ENCODE measurements at regions not wholly inside any gene's neighbourhood (a gene's known extent, or its start where the extent isn't known, plus 50 kb on each side); places are given as distances from the start of the nearest gene placed in this dataset.

DNA sequence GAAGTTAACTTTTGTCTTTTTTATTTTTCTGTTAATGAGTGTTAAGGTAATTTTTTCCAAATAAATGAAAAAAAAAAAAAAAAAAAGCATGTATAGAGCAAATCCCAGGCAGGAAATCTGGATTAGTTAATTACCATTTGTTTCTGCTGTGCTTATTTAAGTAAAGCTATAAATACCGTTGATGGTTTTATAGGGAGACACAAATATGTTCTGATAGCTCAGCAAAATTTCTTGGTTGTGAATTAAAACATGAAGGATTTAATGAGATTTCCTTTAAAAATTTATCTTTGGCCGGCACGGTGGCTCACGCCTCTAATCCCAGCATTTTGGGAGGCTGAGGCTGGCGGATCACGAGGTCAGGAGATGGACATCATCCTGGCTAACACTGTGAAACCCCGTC, 189.4 kb downstream of the CD109 start:
- Mint-ChIP-seq H3K27ac (no peak overlapping the region), H3K4me1 (ENCODE audit: low read depth) (no peaks in the 10 kb centered on the region), H3K4me3 (no peak overlapping the region), H3K9me3 (peaks cover 0 to 2% of the 10 kb centered on the region in 2 donors), H3K27me3 (ENCODE audit: low read depth) (no peaks in the 10 kb centered on the region), H3K36me3 (ENCODE audit: insufficient read depth in 2 of 2) (no peaks in the 10 kb centered on the region)
- ATAC-seq (replicated peaks in 1 of 2): no peak
- DNase-seq: no peak

DNA sequence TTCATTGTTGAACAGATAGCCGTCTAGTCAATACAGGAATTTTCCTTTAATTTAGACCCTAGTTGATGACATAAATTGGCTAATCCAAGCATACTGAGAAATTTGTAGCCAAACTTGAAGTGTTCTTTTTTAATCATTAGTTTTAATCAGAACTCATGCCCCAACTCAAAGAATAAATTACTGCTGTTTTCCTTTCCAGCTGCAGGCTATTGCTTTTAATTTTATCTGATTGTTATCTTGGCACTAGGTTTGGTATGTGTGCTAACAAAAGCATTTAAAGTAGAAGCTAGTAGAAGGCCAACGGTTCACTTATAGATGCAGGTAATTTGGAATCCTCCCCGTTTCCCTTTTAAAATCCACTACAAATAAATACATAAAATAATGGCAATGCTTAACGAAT, 188.5 kb downstream of the CD109 start:
- DNase-seq: no peak
- H3K27me3 Mint-ChIP-seq (ENCODE audit: low read depth): no peaks in the 10 kb centered on the region
- H3K4me1 Mint-ChIP-seq (ENCODE audit: low read depth): no peaks in the 10 kb centered on the region
- no peaks in the 10 kb centered on the region for H3K36me3 Mint-ChIP-seq (ENCODE audit: insufficient read depth in 2 of 2)
- no peaks in the 10 kb centered on the region for H3K9me3 Mint-ChIP-seq
- H3K4me3 Mint-ChIP-seq: no peak overlapping the region
- no peak overlapping the region for H3K27ac Mint-ChIP-seq
- ATAC-seq (replicated peaks in 1 of 2): no peak

DNA sequence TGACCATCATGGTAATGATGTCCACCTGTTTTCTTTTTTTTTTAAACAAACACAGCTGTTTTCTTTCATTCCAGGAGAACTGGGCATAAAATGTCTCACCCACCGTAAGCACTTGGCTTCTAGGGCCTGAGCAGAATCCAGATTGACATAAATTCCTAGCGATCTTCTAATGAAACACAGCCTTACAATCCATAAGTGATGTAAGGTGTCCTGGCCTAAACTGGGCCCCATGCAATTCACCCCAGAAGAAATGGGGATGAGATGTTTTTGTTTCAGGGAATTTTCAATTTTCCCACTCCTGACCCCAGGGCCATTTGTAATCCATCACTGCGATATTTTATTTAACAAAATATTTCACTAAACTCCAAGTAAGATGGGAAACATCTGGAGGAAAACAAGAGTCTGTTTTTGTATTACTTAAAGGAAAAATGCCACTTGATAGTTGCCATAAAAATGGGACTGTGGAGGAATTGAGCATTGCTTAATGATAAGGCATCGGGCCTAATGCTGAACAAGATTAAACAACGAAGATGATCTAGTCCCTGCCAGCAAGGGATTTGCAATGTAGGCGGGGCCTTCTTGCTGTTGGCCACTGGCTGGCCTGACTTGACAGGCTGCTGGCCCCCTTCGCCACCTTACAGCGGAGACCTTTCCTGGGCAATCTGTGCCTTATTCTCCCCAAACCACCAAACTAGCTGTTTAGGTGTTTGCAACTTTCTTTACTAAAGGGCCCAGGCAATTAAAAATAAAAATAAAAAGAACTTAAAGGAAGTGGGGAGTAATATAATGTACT, 183.7 kb downstream of the CD109 start:
- no peak overlapping the region for H3K4me3 Mint-ChIP-seq
- H3K27ac Mint-ChIP-seq: no peak overlapping the region
- H3K9me3 Mint-ChIP-seq: no peaks in the 10 kb centered on the region
- H3K4me1 Mint-ChIP-seq (ENCODE audit: low read depth): no peaks in the 10 kb centered on the region
- no peaks in the 10 kb centered on the region for H3K36me3 Mint-ChIP-seq (ENCODE audit: insufficient read depth in 2 of 2)
- ATAC-seq (replicated peaks in 1 of 2) (no peak), DNase-seq (no peak)
- H3K27me3 Mint-ChIP-seq (ENCODE audit: low read depth): no peaks in the 10 kb centered on the region

DNA sequence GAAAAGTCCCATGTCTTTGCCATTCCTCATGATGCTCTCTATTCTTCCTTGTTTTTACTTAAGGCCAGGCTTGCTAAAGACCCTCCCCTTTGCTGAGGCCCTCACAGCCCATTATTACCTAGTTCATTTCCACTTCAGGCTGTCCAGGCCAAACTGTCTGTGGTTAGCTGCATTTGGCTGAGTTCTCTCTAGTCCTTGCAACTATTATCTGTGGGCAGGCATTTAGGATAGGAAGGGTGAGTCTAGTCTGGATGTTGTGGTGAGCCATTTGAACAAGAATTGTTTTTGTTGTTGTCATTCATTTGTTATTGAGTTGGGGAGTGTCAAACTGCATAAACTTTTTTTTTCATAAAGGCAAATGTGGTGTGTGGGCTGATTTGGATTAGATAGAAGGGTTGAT, 182.4 kb downstream of the CD109 start:
- H3K9me3 Mint-ChIP-seq: no peaks in the 10 kb centered on the region
- H3K36me3 Mint-ChIP-seq (ENCODE audit: insufficient read depth in 2 of 2): no peaks in the 10 kb centered on the region
- H3K4me3 Mint-ChIP-seq: no peak overlapping the region
- no peak for DNase-seq
- no peaks in the 10 kb centered on the region for H3K27me3 Mint-ChIP-seq (ENCODE audit: low read depth)
- H3K27ac Mint-ChIP-seq: no peak overlapping the region
- H3K4me1 Mint-ChIP-seq (ENCODE audit: low read depth): no peaks in the 10 kb centered on the region
- ATAC-seq (replicated peaks in 1 of 2): no peak
